IMR-90 (cell line): ENCODE measurements at regions not wholly inside any gene's neighbourhood (a gene's known extent, or its start where the extent isn't known, plus 50 kb on each side); places are given as distances from the start of the nearest gene placed in this dataset.

Experiments used
- CEBPB ChIP-seq: IDR thresholded peaks from 2 replicates; pipeline ENCODE4 v1.6.1; 2012; ENCODE audit warnings: low read depth, low read length, improper control_type of control experiment
- MAZ ChIP-seq: IDR thresholded peaks from 2 replicates; pipeline ENCODE4 v1.6.1; 2012; ENCODE audit warnings: low read depth, mild to moderate bottlenecking, low read length, improper control_type of control experiment, moderate library complexity, borderline replicate concordance
- MXI1 ChIP-seq: IDR thresholded peaks from 2 replicates; pipeline ENCODE4 v1.6.1; 2012; ENCODE audit warnings: low read depth, mild to moderate bottlenecking, low read length, moderate library complexity, borderline replicate concordance
- NFE2L2 ChIP-seq: fragments of 150-350 bp; IDR thresholded peaks from 2 replicates; pipeline ENCODE4 v1.6.1; 2016; ENCODE audit warnings: low read depth, mild to moderate bottlenecking, low read length
- POLR2A ChIP-seq: IDR thresholded peaks from 2 replicates; pipeline ENCODE4 v1.6.1; 2012; ENCODE audit warnings: mild to moderate bottlenecking, low read depth, low read length
- RAD21 ChIP-seq: IDR thresholded peaks from 2 replicates; pipeline ENCODE4 v1.6.1; 2012; ENCODE audit warnings: low read length, improper control_type of control experiment
- RFX5 ChIP-seq: IDR thresholded peaks from 2 replicates; pipeline ENCODE4 v1.8.0; 2012; ENCODE audit warnings: low read depth, mild to moderate bottlenecking, low read length, moderate library complexity
- TF ChIP-seq, protein P1 (sequence below): conservative IDR thresholded peaks from 2 replicates; pipeline ENCODE4 v1.5.1; 2012; ENCODE audit warnings: mild to moderate bottlenecking, low read depth, low read length, improper control_type of control experiment

DNA sequence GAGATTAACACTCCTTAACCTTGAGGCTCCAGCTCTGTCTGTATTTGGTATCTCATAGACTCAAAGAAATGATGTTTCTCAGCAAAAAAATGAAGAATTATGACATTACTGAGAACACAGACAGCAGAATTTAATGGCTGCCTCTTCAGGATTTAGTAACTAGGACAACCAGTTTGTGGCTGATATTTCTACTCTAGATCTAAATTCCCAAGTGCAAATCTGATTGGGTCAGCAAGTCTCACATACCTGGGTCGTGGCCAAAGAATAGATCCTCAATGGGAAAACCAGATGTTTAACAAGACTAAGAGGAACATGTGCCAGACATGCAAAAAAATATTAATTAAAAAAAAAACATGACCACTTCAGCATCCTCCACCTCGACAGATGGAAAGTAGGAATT, 608.9 kb downstream of the DTWD2 start:
- TF ChIP-seq, protein P1, sequence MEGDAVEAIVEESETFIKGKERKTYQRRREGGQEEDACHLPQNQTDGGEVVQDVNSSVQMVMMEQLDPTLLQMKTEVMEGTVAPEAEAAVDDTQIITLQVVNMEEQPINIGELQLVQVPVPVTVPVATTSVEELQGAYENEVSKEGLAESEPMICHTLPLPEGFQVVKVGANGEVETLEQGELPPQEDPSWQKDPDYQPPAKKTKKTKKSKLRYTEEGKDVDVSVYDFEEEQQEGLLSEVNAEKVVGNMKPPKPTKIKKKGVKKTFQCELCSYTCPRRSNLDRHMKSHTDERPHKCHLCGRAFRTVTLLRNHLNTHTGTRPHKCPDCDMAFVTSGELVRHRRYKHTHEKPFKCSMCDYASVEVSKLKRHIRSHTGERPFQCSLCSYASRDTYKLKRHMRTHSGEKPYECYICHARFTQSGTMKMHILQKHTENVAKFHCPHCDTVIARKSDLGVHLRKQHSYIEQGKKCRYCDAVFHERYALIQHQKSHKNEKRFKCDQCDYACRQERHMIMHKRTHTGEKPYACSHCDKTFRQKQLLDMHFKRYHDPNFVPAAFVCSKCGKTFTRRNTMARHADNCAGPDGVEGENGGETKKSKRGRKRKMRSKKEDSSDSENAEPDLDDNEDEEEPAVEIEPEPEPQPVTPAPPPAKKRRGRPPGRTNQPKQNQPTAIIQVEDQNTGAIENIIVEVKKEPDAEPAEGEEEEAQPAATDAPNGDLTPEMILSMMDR = no peak
- TF ChIP-seq POLR2A (no peak), MAZ (no peak), RAD21 (no peak), CEBPB (no peak), NFE2L2 (no peak), RFX5 (no peak), MXI1 (no peak)
